ENCODE measurements at regions not wholly inside any gene's neighbourhood (a gene's known extent, or its start where the extent isn't known, plus 50 kb on each side); places are given as distances from the start of the nearest gene placed in this dataset.

DNA sequence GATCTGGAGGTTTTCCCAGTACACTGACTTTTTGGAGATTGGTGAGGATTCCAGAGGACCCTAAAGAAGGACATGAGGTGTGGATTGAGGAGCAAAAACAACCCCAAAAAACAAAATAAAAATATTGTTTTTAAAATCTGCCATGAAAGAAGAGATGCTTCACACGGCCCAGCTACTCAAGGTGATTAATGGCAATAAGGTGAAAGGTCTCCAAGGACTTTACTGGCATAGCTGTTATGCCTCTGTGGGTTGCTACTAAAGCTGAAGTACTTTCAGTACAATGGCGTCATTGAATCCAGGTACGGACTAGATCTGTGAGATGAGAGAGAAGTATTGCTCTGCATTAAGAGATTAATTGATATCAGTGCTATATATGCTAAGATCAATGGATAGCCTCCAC lies 606.4 kb downstream of the TDRD15 start:
- Histone ChIP-seq H3K27me3 (ENCODE audit: control insufficient read depth, insufficient read depth, low read length) (no peaks in the 10 kb centered on the region), H3K4me3 (ENCODE audit: low read depth in 2 of 2, low read length in 2 of 2) (no peak overlapping the region), H3K36me3 (ENCODE audit: control insufficient read depth, insufficient read depth, low read length) (no peaks in the 10 kb centered on the region), H3K9me3 (ENCODE audit: control insufficient read depth, insufficient read depth, low read depth, low read length) (no peaks in the 10 kb centered on the region), H3K27ac (ENCODE audit: low read length) (no peak overlapping the region), H3K4me1 (ENCODE audit: control insufficient read depth, insufficient read depth, low read length) (no peaks in the 10 kb centered on the region)
- in situ Hi-C loops (cut with HindIII; ENCODE audit: low pct_unique_long_range_greater_than_20kb, low sequenced_read_pairs), result no loop called here
- intact Hi-C loops (cut with micrococcal nuclease; ENCODE audit: unreplicated experiment), result no loop called here
- ATAC-seq (no peak), DNase-seq (ENCODE audit: low read depth, low spot score) (no peak)
- TF ChIP-seq REST (IDR thresholded peaks at IDR 0.05; ENCODE audit: insufficient read depth in 1 of 2, low read depth in 2 of 2, low read length in 1 of 2) (no peak), SIN3A (IDR thresholded peaks at IDR 0.05; ENCODE audit: borderline replicate concordance, insufficient read depth, low read depth, low read length) (no peak), TCF7L2 (IDR thresholded peaks at IDR 0.05; ENCODE audit: low read depth, low read length) (no peak)
- TF ChIP-seq, protein P1, sequence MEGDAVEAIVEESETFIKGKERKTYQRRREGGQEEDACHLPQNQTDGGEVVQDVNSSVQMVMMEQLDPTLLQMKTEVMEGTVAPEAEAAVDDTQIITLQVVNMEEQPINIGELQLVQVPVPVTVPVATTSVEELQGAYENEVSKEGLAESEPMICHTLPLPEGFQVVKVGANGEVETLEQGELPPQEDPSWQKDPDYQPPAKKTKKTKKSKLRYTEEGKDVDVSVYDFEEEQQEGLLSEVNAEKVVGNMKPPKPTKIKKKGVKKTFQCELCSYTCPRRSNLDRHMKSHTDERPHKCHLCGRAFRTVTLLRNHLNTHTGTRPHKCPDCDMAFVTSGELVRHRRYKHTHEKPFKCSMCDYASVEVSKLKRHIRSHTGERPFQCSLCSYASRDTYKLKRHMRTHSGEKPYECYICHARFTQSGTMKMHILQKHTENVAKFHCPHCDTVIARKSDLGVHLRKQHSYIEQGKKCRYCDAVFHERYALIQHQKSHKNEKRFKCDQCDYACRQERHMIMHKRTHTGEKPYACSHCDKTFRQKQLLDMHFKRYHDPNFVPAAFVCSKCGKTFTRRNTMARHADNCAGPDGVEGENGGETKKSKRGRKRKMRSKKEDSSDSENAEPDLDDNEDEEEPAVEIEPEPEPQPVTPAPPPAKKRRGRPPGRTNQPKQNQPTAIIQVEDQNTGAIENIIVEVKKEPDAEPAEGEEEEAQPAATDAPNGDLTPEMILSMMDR (IDR thresholded peaks at IDR 0.05), result no peak
- ChIA-PET CTCF (no interaction called here), POLR2A (no interaction called here)
- no TSS peak for BruUV-seq (replicated peaks)

GRCh38 chr2:21740484-21740883 lies 616.7 kb downstream of the TDRD15 start:
- no peak overlapping the region for H3K4me3 ChIP-seq (ENCODE audit: low read depth in 2 of 2, low read length in 2 of 2)
- BruUV-seq (replicated peaks), result no TSS peak
- intact Hi-C loops (cut with micrococcal nuclease; ENCODE audit: unreplicated experiment) (no loop called here), in situ Hi-C loops (cut with HindIII; ENCODE audit: low pct_unique_long_range_greater_than_20kb, low sequenced_read_pairs) (no loop called here)
- H3K36me3 ChIP-seq (ENCODE audit: control insufficient read depth, insufficient read depth, low read length), result no peaks in the 10 kb centered on the region
- no peaks in the 10 kb centered on the region for H3K4me1 ChIP-seq (ENCODE audit: control insufficient read depth, insufficient read depth, low read length)
- ChIA-PET POLR2A (no interaction called here), CTCF (no interaction called here)
- no peak for DNase-seq (ENCODE audit: low read depth, low spot score)
- TF ChIP-seq, protein P1 (IDR thresholded peaks at IDR 0.05), result no peak
- no peak for TF ChIP-seq REST (IDR thresholded peaks at IDR 0.05; ENCODE audit: insufficient read depth in 1 of 2, low read depth in 2 of 2, low read length in 1 of 2)
- no peak for TF ChIP-seq TCF7L2 (IDR thresholded peaks at IDR 0.05; ENCODE audit: low read depth, low read length)
- TF ChIP-seq SIN3A (IDR thresholded peaks at IDR 0.05; ENCODE audit: borderline replicate concordance, insufficient read depth, low read depth, low read length), result no peak
- TF ChIP-seq POLR2AphosphoS5 (IDR thresholded peaks at IDR 0.05; ENCODE audit: low read depth, low read length), result no peak
- no peak overlapping the region for H3K27ac ChIP-seq (ENCODE audit: low read length)
- no peaks in the 10 kb centered on the region for H3K27me3 ChIP-seq (ENCODE audit: control insufficient read depth, insufficient read depth, low read length)
- no peak for ATAC-seq
- 0 out of 2 replicates have a peak, but pooled peaks cover 3% of the 10 kb centered on the region for H3K9me3 ChIP-seq (ENCODE audit: control insufficient read depth, insufficient read depth, low read depth, low read length)

Measured in Panc1 (cell line).